ENCODE measurements at regions not wholly inside any gene's neighbourhood (a gene's known extent, or its start where the extent isn't known, plus 50 kb on each side); places are given as distances from the start of the nearest gene placed in this dataset.

- Histone ChIP-seq H4K5ac (ENCODE audit: insufficient read length, low read depth, low read length) (no peak overlapping the region), H3K4me1 (ENCODE audit: insufficient read depth, low read length) (no peaks in the 10 kb centered on the region), H3K27ac (ENCODE audit: insufficient read length, low read depth, low read length) (no peak overlapping the region), H3K4ac (ENCODE audit: low read depth, low read length) (no peak overlapping the region), H3K9ac (ENCODE audit: extremely low read depth, insufficient read length, low read length) (no peak overlapping the region), H3K23me2 (ENCODE audit: insufficient read length, low read depth, low read length, poor library complexity, severe bottlenecking) (no peaks in the 10 kb centered on the region), H3K4me2 (ENCODE audit: insufficient read depth, insufficient read length, low read length) (no peak overlapping the region), H2BK12ac (ENCODE audit: insufficient read length, low read depth, low read length) (no peak overlapping the region), H4K91ac (ENCODE audit: insufficient read length, low read depth, low read length) (no peak overlapping the region), H3K18ac (ENCODE audit: insufficient read length, low read depth, low read length) (no peak overlapping the region), H3K79me2 (ENCODE audit: insufficient read depth, low read length) (no peaks in the 10 kb centered on the region), H3K9me3 (ENCODE audit: control insufficient read depth, low read depth, low read length) (no peaks in the 10 kb centered on the region), H4K20me1 (ENCODE audit: control insufficient read depth, insufficient read depth, insufficient read length) (no peaks in the 10 kb centered on the region), H3K79me1 (ENCODE audit: insufficient read depth, low read depth, low read length, poor library complexity, severe bottlenecking) (no peaks in the 10 kb centered on the region), H2BK20ac (ENCODE audit: low read depth, low read length, poor library complexity, severe bottlenecking) (no peak overlapping the region), H2BK15ac (ENCODE audit: low read depth, low read length) (no peak overlapping the region), H3K27me3 (ENCODE audit: insufficient read depth, low read length) (no peaks in the 10 kb centered on the region), H3K14ac (ENCODE audit: insufficient read depth, low read length) (no peak overlapping the region), H3T11ph (ENCODE audit: low read length) (no peak overlapping the region), H2AK5ac (ENCODE audit: insufficient read length, low read length) (no peak overlapping the region), H2AFZ (ENCODE audit: low read length) (no peak overlapping the region), H3K56ac (ENCODE audit: insufficient read length, low read depth, low read length) (no peak overlapping the region), H3K23ac (ENCODE audit: insufficient read length, low read depth, low read length) (no peak overlapping the region), H2BK5ac (ENCODE audit: insufficient read length, low read length) (no peak overlapping the region), H4K8ac (replicated peaks; ENCODE audit: insufficient read length, low read depth, low read length) (no peak overlapping the region), H2BK120ac (ENCODE audit: low read depth, low read length, poor library complexity, severe bottlenecking) (no peak overlapping the region)
- no peak overlapping the region for H3K4me3 Mint-ChIP-seq
- H3K27me3 Mint-ChIP-seq (ENCODE audit: low read depth), result no peaks in the 10 kb centered on the region; the same call in none of the 2 replicates
- peaks cover 0 to 3% of the 10 kb centered on the region in 2 experiments; a peak in 1 of 4 replicates for H3K4me1 Mint-ChIP-seq
- WGBS (ENCODE audit: extremely low coverage, insufficient read length, low lambda C conversion rate), result no CpG with 5 or more reads among the region's 1 CpG
- H3K27ac Mint-ChIP-seq, result no peak overlapping the region
- H3K9me3 Mint-ChIP-seq, result peaks cover 70 to 71% of the 10 kb centered on the region in 2 experiments
- no peak for DNase-seq
- TF ChIP-seq, protein P1, sequence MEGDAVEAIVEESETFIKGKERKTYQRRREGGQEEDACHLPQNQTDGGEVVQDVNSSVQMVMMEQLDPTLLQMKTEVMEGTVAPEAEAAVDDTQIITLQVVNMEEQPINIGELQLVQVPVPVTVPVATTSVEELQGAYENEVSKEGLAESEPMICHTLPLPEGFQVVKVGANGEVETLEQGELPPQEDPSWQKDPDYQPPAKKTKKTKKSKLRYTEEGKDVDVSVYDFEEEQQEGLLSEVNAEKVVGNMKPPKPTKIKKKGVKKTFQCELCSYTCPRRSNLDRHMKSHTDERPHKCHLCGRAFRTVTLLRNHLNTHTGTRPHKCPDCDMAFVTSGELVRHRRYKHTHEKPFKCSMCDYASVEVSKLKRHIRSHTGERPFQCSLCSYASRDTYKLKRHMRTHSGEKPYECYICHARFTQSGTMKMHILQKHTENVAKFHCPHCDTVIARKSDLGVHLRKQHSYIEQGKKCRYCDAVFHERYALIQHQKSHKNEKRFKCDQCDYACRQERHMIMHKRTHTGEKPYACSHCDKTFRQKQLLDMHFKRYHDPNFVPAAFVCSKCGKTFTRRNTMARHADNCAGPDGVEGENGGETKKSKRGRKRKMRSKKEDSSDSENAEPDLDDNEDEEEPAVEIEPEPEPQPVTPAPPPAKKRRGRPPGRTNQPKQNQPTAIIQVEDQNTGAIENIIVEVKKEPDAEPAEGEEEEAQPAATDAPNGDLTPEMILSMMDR (conservative IDR thresholded peaks at IDR 0.05), result no peak
- H3K36me3 Mint-ChIP-seq (ENCODE audit: insufficient read depth in 1 of 3, low read depth in 3 of 3), result 0 out of 7 replicates have a peak, but pooled peaks cover 0 to 2% (median 0%) of the 10 kb centered on the region in 3 experiments
Observed at GRCh38 chrX:39202641-39203040, 401.4 kb downstream of the MID1IP1 start.

All from H9 (cell line).